ENCODE measurements at regions not wholly inside any gene's neighbourhood (a gene's known extent, or its start where the extent isn't known, plus 50 kb on each side); places are given as distances from the start of the nearest gene placed in this dataset.

DNA sequence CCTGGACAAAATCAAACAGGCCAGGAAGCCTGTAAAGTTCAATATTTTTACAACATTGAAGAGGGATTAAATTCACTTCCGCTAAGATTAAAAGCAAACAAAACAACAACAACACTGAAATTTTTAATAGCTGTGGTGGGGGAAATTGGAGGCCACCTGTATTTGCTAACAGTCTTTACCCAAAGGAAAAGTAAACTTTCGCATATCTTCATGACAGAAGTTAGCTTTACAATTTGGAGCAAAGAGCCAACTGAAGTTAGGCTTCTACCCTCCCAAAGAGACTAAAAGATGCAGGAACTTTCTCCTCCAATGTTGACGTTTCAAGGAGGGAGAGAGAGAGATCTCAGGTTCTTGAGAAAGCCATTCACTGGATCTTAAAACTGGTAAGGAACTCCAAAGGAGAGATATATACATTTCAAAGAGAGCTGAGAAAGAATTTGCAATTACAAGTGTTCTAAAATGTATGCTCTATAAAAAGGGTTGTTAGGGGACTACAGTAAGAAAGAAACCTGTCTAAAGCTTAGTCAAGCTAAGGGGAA, 349.2 kb upstream of the CDH9 start:
- H3K27me3 ChIP-seq (ENCODE audit: insufficient read depth, poor library complexity, severe bottlenecking): no peaks in the 10 kb centered on the region
- no peak overlapping the region for H3K27ac ChIP-seq (replicated peaks)
- no peak for DNase-seq (ENCODE audit: low read depth in 1 of 2, low spot score in 1 of 2)
- H3K4me3 ChIP-seq (replicated peaks; ENCODE audit: insufficient read depth, low read length): no peak overlapping the region
- TF ChIP-seq SPI1 (IDR thresholded peaks at IDR 0.05; ENCODE audit: borderline replicate concordance, low read depth): no peak
- no peak for TF ChIP-seq GABPA (IDR thresholded peaks at IDR 0.05; ENCODE audit: low read depth)
- TF ChIP-seq POLR2AphosphoS5 (IDR thresholded peaks at IDR 0.05; ENCODE audit: low read depth): no peak
- TF ChIP-seq, protein P1, sequence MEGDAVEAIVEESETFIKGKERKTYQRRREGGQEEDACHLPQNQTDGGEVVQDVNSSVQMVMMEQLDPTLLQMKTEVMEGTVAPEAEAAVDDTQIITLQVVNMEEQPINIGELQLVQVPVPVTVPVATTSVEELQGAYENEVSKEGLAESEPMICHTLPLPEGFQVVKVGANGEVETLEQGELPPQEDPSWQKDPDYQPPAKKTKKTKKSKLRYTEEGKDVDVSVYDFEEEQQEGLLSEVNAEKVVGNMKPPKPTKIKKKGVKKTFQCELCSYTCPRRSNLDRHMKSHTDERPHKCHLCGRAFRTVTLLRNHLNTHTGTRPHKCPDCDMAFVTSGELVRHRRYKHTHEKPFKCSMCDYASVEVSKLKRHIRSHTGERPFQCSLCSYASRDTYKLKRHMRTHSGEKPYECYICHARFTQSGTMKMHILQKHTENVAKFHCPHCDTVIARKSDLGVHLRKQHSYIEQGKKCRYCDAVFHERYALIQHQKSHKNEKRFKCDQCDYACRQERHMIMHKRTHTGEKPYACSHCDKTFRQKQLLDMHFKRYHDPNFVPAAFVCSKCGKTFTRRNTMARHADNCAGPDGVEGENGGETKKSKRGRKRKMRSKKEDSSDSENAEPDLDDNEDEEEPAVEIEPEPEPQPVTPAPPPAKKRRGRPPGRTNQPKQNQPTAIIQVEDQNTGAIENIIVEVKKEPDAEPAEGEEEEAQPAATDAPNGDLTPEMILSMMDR (IDR thresholded peaks at IDR 0.05; ENCODE audit: insufficient read depth, low read length): no peak

DNA sequence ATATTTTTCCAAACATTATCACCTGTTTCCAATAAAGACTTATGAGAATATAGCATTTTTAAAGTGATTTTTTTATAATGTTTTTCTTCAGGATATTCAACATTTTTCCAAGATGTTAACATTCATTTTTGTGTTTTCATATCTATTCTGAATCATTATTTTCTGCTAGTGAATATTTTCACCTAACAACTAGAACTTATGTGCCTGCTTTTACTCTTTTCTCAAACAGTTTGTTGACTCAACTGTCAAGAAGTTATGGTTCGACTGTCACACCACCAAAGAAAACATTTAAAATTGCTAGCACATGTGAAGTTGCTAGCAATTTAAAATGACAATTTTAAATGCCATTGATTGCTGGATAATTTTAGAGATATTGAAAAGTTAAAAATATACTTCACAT, 343.3 kb upstream of the CDH9 start:
- Histone ChIP-seq H3K27me3 (ENCODE audit: insufficient read depth, poor library complexity, severe bottlenecking) (no peaks in the 10 kb centered on the region), H3K4me3 (replicated peaks; ENCODE audit: insufficient read depth, low read length) (no peak overlapping the region), H3K27ac (replicated peaks) (no peak overlapping the region)
- DNase-seq (ENCODE audit: low read depth in 1 of 2, low spot score in 1 of 2): no peak
- TF ChIP-seq, protein P2, sequence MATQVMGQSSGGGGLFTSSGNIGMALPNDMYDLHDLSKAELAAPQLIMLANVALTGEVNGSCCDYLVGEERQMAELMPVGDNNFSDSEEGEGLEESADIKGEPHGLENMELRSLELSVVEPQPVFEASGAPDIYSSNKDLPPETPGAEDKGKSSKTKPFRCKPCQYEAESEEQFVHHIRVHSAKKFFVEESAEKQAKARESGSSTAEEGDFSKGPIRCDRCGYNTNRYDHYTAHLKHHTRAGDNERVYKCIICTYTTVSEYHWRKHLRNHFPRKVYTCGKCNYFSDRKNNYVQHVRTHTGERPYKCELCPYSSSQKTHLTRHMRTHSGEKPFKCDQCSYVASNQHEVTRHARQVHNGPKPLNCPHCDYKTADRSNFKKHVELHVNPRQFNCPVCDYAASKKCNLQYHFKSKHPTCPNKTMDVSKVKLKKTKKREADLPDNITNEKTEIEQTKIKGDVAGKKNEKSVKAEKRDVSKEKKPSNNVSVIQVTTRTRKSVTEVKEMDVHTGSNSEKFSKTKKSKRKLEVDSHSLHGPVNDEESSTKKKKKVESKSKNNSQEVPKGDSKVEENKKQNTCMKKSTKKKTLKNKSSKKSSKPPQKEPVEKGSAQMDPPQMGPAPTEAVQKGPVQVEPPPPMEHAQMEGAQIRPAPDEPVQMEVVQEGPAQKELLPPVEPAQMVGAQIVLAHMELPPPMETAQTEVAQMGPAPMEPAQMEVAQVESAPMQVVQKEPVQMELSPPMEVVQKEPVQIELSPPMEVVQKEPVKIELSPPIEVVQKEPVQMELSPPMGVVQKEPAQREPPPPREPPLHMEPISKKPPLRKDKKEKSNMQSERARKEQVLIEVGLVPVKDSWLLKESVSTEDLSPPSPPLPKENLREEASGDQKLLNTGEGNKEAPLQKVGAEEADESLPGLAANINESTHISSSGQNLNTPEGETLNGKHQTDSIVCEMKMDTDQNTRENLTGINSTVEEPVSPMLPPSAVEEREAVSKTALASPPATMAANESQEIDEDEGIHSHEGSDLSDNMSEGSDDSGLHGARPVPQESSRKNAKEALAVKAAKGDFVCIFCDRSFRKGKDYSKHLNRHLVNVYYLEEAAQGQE (IDR thresholded peaks at IDR 0.05; ENCODE audit: insufficient replicate concordance, low read depth): no peak
- TF ChIP-seq GABPA (IDR thresholded peaks at IDR 0.05; ENCODE audit: low read depth): no peak
- TF ChIP-seq POLR2AphosphoS5 (IDR thresholded peaks at IDR 0.05; ENCODE audit: low read depth): no peak
- TF ChIP-seq SPI1 (IDR thresholded peaks at IDR 0.05; ENCODE audit: borderline replicate concordance, low read depth): no peak
- TF ChIP-seq, protein P1 (IDR thresholded peaks at IDR 0.05; ENCODE audit: insufficient read depth, low read length): no peak

DNA sequence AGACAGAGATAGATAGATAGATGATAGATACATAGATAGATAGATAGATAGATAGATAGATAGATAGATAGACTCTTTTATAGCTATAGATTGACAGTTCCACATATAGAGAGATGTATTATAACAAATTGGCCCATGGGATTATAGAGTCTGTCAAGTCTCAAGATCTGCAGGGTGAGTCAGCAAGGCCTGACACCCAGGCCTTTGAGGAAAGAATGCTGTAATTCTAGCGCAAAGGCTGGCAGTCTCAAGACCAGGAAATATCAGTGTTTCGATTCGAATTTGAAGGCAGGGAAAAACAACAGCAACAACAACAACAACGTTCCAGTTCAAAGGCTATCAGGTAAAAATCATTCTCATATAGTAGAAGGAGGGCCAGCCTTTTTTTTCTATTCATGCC, 339.2 kb upstream of the CDH9 start:
- DNase-seq (ENCODE audit: low read depth in 1 of 2, low spot score in 1 of 2): no peak
- Histone ChIP-seq H3K4me3 (replicated peaks; ENCODE audit: insufficient read depth, low read length) (no peak overlapping the region), H3K27ac (replicated peaks) (no peak overlapping the region), H3K27me3 (ENCODE audit: insufficient read depth, poor library complexity, severe bottlenecking) (no peaks in the 10 kb centered on the region)
- TF ChIP-seq, protein P2 (IDR thresholded peaks at IDR 0.05; ENCODE audit: insufficient replicate concordance, low read depth): no peak
- TF ChIP-seq GABPA (IDR thresholded peaks at IDR 0.05; ENCODE audit: low read depth) (no peak), SPI1 (IDR thresholded peaks at IDR 0.05; ENCODE audit: borderline replicate concordance, low read depth) (no peak), POLR2AphosphoS5 (IDR thresholded peaks at IDR 0.05; ENCODE audit: low read depth) (no peak)
- TF ChIP-seq, protein P1 (IDR thresholded peaks at IDR 0.05; ENCODE audit: insufficient read depth, low read length): no peak

DNA sequence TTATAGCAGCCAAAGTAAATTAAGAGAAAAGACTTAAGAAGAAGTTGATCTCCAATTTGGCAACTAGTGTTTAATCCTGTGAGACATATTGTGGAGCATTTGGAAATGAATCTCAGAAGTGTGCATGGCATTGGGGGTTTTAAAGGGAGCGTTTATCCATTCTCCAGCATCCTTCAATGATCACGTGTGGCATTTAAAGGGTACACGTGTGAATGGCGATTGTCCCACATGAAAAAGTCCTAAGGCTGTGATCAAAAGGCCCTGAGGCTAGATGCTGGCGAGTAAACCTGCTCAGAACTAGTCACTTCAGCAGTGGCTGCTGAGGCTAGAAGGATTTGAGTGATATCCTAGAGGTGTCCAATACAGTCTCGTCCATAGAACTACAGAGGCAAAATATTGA, 315.6 kb upstream of the CDH9 start:
- DNase-seq (ENCODE audit: low read depth in 1 of 2, low spot score in 1 of 2): no peak
- TF ChIP-seq, protein P2 (IDR thresholded peaks at IDR 0.05; ENCODE audit: insufficient replicate concordance, low read depth): no peak
- no peak for TF ChIP-seq SPI1 (IDR thresholded peaks at IDR 0.05; ENCODE audit: borderline replicate concordance, low read depth)
- TF ChIP-seq GABPA (IDR thresholded peaks at IDR 0.05; ENCODE audit: low read depth): no peak
- no peak for TF ChIP-seq POLR2AphosphoS5 (IDR thresholded peaks at IDR 0.05; ENCODE audit: low read depth)
- TF ChIP-seq, protein P1 (IDR thresholded peaks at IDR 0.05; ENCODE audit: insufficient read depth, low read length): no peak
- no peaks in the 10 kb centered on the region for H3K27me3 ChIP-seq (ENCODE audit: insufficient read depth, poor library complexity, severe bottlenecking)
- no peak overlapping the region for H3K4me3 ChIP-seq (replicated peaks; ENCODE audit: insufficient read depth, low read length)
- no peak overlapping the region for H3K27ac ChIP-seq (replicated peaks)

All from HL-60 (cell line).